ENCODE measurements at regions not wholly inside any gene's neighbourhood (a gene's known extent, or its start where the extent isn't known, plus 50 kb on each side); places are given as distances from the start of the nearest gene placed in this dataset.

DNA sequence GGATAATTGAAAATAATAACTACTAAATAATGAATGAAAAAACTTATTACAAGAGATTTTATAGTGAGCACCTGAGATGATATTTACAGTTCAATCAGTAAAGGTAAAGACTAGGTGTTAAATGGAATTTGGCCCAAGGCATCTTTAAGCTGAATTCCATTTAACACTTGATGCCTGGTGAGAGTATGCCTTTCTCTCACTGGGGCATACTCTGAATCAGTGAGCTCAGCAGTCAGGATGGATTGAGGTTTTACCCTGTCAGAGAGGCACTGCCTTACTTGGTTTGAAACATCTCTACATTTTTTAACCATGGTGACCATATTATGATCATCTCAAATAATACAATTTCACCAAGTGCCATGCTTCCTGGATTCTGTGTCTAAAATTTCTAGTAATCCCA lies 1416.3 kb downstream of the MAT2B start:
- intact Hi-C loops (cut with DNase I), result no loop called here
- H3K9me3 ChIP-seq, result no peaks in the 10 kb centered on the region
- TF ChIP-seq, protein P1, sequence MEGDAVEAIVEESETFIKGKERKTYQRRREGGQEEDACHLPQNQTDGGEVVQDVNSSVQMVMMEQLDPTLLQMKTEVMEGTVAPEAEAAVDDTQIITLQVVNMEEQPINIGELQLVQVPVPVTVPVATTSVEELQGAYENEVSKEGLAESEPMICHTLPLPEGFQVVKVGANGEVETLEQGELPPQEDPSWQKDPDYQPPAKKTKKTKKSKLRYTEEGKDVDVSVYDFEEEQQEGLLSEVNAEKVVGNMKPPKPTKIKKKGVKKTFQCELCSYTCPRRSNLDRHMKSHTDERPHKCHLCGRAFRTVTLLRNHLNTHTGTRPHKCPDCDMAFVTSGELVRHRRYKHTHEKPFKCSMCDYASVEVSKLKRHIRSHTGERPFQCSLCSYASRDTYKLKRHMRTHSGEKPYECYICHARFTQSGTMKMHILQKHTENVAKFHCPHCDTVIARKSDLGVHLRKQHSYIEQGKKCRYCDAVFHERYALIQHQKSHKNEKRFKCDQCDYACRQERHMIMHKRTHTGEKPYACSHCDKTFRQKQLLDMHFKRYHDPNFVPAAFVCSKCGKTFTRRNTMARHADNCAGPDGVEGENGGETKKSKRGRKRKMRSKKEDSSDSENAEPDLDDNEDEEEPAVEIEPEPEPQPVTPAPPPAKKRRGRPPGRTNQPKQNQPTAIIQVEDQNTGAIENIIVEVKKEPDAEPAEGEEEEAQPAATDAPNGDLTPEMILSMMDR (IDR thresholded peaks at IDR 0.05), result no peak
- no peak for ATAC-seq
- DNase-seq, result no peak
- FAIRE-seq, result no peak
- no peak overlapping the region for H3K27ac ChIP-seq
- H3K36me3 ChIP-seq, result no peaks in the 10 kb centered on the region
- H3K4me1 ChIP-seq, result no peaks in the 10 kb centered on the region
- no peak overlapping the region for H3K4me3 ChIP-seq
- H3K27me3 ChIP-seq, result no peaks in the 10 kb centered on the region

DNA sequence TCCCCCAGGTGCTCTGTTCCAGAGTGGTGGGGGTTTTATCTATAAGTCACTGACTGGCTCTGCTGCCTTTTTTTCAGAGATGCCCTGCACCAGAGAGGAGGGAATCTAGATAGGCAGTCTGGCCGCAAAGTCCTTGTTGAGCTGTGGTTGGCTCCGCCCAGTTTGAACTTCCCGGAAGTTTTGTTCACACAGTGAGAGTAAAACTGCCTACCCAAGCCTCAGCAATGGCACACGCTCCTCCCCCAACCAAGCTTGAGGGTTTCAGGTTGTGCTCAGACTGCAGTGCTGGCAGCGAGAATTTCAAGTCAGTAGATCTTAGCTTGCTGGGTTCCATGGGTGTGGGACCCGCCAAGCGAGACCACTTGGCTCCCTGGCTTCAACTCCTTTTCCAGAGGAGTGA lies 1428.6 kb downstream of the MAT2B start:
- no peak overlapping the region for H3K4me3 ChIP-seq
- H3K27me3 ChIP-seq, result no peaks in the 10 kb centered on the region
- TF ChIP-seq, protein P1 (IDR thresholded peaks at IDR 0.05), result no peak
- WGBS, 2 donors, result 74 to 81% methylated on average over 7 of the region's 7 CpGs
- intact Hi-C loops (cut with DNase I), result no loop called here
- no peak overlapping the region for H3K27ac ChIP-seq
- DNase-seq, result no peak
- no peak for ATAC-seq
- no peaks in the 10 kb centered on the region for H3K36me3 ChIP-seq
- H3K9me3 ChIP-seq, result no peaks in the 10 kb centered on the region
- FAIRE-seq, result no peak
- H3K4me1 ChIP-seq, result no peaks in the 10 kb centered on the region

DNA sequence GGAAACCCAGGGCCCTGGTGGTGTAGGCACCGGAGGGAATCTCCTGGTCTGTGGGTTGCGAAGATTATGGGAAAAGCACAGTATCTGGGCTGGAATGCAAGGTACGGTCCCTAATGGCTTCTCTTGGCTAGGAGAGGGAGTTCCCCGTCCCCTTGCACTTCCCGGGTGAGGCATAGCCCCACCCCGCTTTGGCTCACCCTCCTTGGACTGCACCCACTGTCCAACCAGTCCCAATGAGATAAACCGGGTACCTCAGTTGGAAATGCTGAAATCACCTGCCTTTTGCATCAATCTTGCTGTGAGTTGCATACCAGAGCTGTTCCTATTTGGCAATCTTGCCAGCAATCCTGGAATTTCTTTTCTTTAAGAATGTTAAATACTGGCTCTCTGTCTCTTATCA lies 1429.1 kb downstream of the MAT2B start:
- 58 to 80% methylated on average over 7 of the region's 7 CpGs for WGBS, 2 donors
- DNase-seq (no peak), FAIRE-seq (no peak), ATAC-seq (no peak)
- Histone ChIP-seq H3K27me3 (no peaks in the 10 kb centered on the region), H3K36me3 (no peaks in the 10 kb centered on the region), H3K4me3 (no peak overlapping the region), H3K27ac (no peak overlapping the region), H3K4me1 (no peaks in the 10 kb centered on the region), H3K9me3 (no peaks in the 10 kb centered on the region)
- intact Hi-C loops (cut with DNase I), result no loop called here
- TF ChIP-seq, protein P1 (IDR thresholded peaks at IDR 0.05), result no peak

DNA sequence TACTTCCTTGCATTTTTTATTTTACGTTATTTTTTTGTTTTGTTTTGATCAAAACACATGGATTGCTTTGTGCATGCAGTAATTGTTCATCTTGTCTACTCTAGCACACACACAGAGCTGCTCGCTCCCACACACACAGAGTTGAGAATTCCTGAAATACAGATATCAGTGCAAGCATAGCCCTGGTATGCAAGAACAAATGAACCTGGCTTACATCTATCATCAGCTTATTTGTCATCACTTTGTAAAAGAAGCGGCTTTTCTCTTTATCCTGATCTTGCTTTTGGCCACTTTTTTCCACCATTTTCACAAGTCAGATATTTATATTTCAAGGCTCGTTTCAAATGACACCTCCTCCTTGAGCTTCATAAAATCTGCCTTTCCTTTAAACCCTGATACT lies 1435.7 kb downstream of the MAT2B start:
- Histone ChIP-seq H3K27me3 (no peaks in the 10 kb centered on the region), H3K4me3 (no peak overlapping the region), H3K36me3 (no peaks in the 10 kb centered on the region), H3K27ac (no peak overlapping the region), H3K9me3 (no peaks in the 10 kb centered on the region), H3K4me1 (no peaks in the 10 kb centered on the region)
- ATAC-seq, result no peak
- intact Hi-C loops (cut with DNase I), result no loop called here
- TF ChIP-seq, protein P1 (IDR thresholded peaks at IDR 0.05), result no peak
- no peak for FAIRE-seq
- DNase-seq, result no peak
- 44 to 51% methylated on average over 4 of the region's 4 CpGs for WGBS, 2 donors

DNA sequence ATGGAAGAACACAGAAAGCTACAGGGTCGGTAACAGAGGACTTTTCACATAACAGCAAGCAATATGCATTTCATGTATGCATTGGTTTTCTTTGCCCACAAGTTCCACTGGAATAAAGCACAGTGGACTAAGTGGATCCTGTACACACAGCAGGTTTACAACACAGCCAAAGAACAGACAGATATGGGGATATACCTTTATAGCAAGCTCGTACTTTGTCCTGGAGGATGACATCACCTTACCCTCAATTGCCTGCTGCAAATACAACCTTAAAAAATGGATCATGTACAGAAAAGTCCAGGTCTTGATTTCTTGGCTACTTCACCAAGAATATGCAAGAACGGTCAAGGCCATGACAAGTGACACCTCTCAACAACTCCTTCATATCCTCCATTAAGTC lies 1445.5 kb downstream of the MAT2B start:
- ATAC-seq, result no peak

More for the DNA sequence above, 1445.5 kb downstream of the MAT2B start:
- Histone ChIP-seq H3K4me1 (no peaks in the 10 kb centered on the region), H3K36me3 (no peaks in the 10 kb centered on the region), H3K27me3 (no peaks in the 10 kb centered on the region), H3K27ac (no peak overlapping the region), H3K4me3 (no peak overlapping the region), H3K9me3 (no peaks in the 10 kb centered on the region)
- FAIRE-seq (no peak), DNase-seq (no peak)
- TF ChIP-seq, protein P1 (IDR thresholded peaks at IDR 0.05), result no peak
- 70 to 76% methylated on average over 3 of the region's 3 CpGs for WGBS, 2 donors
- intact Hi-C loops (cut with DNase I), result no loop called here

Data from pancreas (tissue), 10 donors.